ENCODE measurements at regions not wholly inside any gene's neighbourhood (a gene's known extent, or its start where the extent isn't known, plus 50 kb on each side); places are given as distances from the start of the nearest gene placed in this dataset.

DNA sequence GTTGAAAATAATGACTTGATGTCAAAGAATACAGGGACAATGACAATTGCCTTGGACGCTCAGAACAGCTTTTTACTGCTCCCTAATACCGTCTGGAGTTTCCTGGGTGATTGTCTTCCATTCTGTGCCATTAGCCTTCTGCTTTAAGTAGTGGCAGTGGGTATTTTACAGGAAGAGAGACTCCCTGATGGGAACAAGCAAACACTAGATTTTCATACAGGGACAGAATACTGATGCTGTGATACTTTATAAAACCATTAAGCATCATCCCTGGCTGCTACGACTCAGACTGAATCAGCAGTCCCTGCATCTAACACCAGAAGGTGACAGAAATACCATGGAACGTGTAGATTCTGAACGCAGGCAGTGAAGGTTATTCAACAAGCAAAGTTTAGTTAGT, 635.4 kb upstream of the GOT2 start:
- TF ChIP-seq GATA3 (IDR thresholded peaks at IDR 0.05; ENCODE audit: low read depth, low read length) (no peak), GATA2 (IDR thresholded peaks at IDR 0.05; ENCODE audit: low read depth, low read length) (no peak)

DNA sequence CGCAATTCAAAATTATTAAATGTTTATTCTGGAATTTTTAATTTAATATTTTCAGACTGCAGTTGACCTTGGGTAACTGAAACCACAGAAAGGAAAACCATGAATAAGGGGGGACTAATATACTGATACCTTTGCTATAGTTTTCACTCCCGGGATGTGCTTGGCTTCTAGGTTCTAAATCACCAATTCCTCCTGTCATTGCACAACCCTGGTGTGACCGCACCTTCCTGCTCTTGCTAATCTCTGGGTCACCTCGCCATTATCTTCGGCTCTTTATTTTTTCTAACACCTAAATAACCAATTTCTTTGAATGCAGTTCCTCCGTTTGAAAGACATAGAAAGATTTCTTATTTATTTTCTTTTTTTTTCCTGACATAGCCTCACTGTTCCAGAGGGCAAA, 634.5 kb upstream of the GOT2 start:
- TF ChIP-seq GATA3 (IDR thresholded peaks at IDR 0.05; ENCODE audit: low read depth, low read length) (no peak), GATA2 (IDR thresholded peaks at IDR 0.05; ENCODE audit: low read depth, low read length) (no peak)

DNA sequence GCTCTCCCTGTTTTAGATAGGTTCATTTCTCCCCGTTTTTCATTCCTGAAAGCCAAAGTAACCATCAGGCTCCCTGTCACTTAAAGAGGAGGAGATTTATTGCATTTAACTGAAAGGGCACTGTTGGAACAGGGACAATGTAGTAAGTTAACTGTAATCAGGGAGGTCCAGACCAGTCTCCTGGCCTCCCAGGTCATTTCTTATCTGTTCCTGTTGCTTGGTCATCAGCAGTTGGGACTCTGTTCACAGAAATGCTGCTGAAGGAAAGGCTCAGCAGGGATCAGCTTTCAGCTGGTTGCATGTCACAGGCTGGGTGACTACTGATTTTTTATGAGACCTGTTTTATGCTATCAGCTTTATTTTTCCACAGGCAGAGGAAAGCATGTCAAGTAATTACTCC, 622.6 kb upstream of the GOT2 start:
- peak; percentile 74 for TF ChIP-seq GATA2 (IDR thresholded peaks at IDR 0.05; ENCODE audit: low read depth, low read length)
- TF ChIP-seq GATA3 (IDR thresholded peaks at IDR 0.05; ENCODE audit: low read depth, low read length), result no peak

DNA sequence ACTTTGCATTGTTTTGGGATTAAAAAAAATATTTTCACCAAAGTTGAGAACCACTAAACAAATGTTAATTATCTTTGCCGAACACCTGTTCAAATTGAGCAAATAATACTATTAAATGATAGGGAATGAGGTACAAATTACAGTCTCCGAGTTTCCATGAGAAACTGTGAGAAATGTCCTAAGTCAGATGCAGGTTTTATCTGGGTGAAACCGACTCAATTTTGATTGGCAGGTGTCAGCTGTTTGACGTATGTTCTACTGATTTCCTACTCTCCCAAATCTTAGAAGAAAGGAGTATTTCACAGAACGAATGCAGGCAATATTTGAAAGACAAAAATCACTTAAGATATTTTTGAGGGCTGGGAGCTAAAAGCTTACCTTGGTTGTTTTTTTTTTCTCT, 622.0 kb upstream of the GOT2 start:
- TF ChIP-seq GATA2 (IDR thresholded peaks at IDR 0.05; ENCODE audit: low read depth, low read length), result no peak
- TF ChIP-seq GATA3 (IDR thresholded peaks at IDR 0.05; ENCODE audit: low read depth, low read length), result no peak

DNA sequence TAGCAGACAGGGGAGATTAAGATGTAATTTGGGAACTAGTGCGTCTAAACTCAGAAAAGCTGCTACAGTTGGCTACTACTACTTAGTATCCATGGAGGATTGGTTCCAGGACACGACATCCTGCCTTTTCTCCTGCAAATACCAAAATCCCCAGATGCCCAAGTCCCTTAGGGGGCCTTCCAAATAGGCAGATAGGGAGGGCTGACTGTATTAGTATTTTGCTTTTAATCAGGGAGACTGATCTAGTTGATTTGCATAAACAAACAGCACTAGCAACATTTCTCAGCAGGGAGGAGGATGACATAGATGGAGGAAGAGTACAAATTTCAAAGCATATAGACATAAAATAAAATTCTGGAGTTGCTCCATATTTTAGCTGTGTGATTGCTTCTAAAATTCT, 621.6 kb upstream of the GOT2 start:
- no peak for TF ChIP-seq GATA3 (IDR thresholded peaks at IDR 0.05; ENCODE audit: low read depth, low read length)

DNA sequence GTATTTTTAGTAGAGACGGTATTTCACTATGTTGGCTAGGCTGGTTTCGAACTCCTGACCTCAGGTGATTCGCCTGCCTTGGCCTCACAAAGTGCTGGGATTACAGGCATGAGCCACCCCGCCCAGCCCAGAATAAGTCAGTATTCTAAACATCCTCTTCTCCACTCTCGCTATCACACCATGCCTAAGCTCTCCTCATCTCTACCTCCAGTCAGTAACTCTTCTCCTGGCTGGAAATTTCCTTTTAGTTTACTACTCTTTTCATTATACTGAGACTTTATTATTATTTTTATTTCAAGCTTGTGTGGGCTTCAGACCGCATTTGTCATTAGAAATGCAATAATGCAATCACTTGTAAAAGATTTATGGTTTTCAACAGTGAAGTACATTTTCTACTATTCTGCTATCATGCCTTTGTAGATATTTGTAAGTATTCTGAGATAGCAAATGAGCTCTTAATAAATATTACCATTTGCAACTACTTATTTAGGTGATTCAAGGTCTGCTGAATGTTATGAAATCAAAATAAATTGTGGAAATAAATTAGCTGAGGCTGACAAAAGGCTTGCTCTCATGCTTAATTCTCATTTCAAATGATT, 617.3 kb upstream of the GOT2 start:
- no peak for TF ChIP-seq GATA2 (IDR thresholded peaks at IDR 0.05; ENCODE audit: low read depth, low read length)
- no peak for TF ChIP-seq GATA3 (IDR thresholded peaks at IDR 0.05; ENCODE audit: low read depth, low read length)

DNA sequence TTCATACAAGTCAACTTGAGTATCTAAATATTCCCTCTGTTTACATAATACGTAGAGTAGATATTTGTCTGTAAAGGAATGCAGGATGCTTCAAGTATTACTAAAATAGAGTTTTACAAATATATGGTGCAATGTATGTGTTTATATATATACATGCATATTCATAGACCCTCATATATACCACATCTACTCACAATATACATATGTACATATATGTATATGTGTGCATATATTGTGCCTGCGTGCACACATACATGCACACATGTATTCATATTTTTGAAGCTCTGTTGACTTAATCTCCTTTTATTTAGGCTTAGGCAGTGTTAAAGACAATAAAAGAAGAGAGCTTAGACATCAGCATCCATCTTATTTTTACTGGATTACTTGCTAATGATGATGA, 616.6 kb upstream of the GOT2 start:
- no peak for TF ChIP-seq GATA2 (IDR thresholded peaks at IDR 0.05; ENCODE audit: low read depth, low read length)
- TF ChIP-seq GATA3 (IDR thresholded peaks at IDR 0.05; ENCODE audit: low read depth, low read length), result no peak

DNA sequence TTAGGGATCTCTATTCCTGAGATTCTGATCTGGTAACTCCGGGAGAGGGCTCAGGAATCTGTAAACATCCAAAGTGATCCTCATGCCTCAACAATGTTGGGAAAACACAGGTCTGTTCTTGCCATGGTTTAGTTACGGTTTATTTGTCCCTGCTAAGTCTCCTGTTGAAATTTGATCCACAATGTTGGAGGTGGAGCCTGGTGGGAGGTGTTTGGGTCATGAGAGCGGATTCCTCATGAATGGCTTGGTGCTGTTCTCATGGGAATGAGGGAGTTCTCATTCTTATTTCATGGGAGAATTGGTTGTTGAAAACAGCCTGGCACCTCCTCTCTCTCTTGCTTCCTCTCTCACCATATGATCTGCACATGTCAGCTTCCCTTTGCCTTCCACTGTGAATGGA, 608.6 kb upstream of the GOT2 start:
- no peak for TF ChIP-seq GATA2 (IDR thresholded peaks at IDR 0.05; ENCODE audit: low read depth, low read length)

DNA sequence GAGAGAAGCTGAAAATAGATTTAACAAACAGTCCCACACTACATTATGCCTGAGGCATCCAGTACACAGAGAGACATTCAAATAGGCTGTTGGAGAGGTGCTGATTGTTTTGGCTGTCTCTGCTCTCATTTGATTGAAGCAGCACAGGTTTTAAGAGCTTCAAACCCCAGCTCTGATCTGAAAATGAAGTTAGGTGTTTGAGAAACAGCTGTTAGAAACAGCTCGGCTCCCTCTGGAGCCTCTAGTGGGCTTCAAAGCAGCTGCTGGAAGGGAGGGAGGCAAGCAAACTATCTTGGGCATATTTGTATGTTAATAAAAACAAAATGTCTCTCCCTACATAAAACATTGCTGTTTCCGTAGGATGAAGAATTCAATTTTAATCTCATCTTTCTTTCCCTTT, 607.3 kb upstream of the GOT2 start:
- no peak for TF ChIP-seq GATA2 (IDR thresholded peaks at IDR 0.05; ENCODE audit: low read depth, low read length)
- no peak for TF ChIP-seq GATA3 (IDR thresholded peaks at IDR 0.05; ENCODE audit: low read depth, low read length)

DNA sequence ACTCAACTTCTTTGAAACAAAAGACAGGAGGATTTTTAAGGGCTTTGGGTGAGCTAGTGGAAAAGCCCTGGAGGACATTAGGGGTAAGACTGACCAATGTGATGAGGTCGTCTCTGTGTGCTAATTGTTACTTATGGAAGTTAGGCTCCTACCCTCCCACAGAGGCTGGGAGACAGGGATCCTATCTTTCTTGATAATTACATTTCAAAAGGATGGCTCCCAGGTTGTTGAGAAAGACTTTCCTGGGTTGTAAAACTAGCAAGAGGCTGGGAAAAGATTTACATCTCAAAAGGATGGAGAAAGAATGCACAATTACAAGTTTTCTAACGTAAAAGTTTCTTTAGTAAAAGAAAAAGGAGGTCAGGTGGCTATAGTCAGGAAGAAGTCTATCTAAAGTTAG, 605.8 kb upstream of the GOT2 start:
- TF ChIP-seq GATA2 (IDR thresholded peaks at IDR 0.05; ENCODE audit: low read depth, low read length) (no peak), GATA3 (IDR thresholded peaks at IDR 0.05; ENCODE audit: low read depth, low read length) (no peak)

DNA sequence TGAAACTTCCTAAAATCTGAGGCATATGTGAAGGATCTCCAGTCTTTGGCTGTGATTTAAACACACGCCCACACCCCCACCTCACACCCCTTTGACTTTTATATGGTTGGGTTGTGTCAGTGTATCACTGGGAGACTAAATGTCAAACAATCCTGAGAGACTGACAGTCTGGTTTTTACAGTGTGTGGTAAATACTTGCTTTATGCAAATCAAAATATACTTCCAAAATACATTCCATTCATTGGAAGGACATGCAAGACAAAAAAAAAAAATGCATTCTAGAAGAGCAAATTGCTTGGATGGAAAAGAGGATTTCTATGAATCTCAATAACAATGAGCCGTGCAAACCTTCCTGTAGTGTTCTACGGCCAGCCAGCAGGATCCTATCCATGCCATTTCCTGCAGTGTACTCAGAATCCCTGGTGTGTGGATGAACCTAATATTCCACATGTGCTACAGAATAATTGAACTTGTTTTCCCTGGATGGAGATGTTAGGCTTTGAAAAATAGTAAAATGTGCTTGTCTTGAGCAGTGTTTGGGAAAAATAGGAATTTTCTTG, 602.1 kb upstream of the GOT2 start:
- TF ChIP-seq GATA3 (IDR thresholded peaks at IDR 0.05; ENCODE audit: low read depth, low read length) (no peak), GATA2 (IDR thresholded peaks at IDR 0.05; ENCODE audit: low read depth, low read length) (no peak)

DNA sequence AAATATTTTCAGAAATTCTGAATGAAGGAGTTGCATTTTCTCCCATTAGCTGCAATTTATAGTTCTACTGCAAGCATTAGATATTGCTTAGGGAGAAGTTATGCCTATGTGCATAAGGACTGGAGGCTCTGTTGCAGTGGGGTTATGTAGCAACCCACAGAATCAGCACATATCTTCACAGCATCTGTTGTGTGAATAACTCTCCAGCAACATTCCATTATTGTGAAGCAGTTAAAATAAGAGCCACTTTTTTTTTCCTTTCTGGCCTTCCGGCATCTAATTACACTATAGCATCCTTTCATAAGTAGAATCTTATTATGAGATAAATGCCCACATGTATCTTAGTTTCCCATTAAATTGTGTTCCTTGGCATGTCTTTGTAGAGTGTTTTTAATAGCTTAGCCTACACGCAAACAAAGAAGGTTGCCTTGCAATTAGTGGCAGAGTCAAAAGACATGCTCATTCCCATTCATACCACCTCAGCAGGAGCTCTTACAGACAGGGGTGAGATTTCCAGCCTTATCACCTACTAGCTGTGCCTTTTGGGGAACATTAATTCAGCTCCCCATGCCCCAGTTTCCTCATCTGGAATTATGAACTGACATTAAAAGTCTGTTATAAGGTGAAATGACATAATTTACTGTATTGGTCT, 596.0 kb upstream of the GOT2 start:
- TF ChIP-seq GATA3 (IDR thresholded peaks at IDR 0.05; ENCODE audit: low read depth, low read length) (no peak), GATA2 (IDR thresholded peaks at IDR 0.05; ENCODE audit: low read depth, low read length) (no peak)

DNA sequence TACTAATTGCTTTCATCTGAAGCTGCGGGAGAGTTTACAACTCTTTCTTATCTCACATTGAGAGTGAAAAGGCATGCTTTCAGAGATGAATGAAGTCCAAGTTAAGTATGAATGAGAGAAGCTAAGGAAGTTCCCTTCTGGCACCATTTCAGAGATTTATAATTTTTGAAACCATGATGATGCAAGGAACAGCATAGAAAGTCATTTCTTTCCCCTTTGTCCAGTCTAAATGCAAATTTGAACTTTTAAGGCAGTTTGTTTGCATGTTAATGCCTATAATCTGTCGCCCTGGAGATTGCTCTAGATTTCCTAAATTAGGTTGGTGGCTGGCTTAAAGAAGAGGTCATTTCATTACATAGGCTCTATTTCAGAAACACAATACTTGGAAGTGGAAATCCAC, 594.8 kb upstream of the GOT2 start:
- no peak for TF ChIP-seq GATA2 (IDR thresholded peaks at IDR 0.05; ENCODE audit: low read depth, low read length)
- TF ChIP-seq GATA3 (IDR thresholded peaks at IDR 0.05; ENCODE audit: low read depth, low read length), result no peak

DNA sequence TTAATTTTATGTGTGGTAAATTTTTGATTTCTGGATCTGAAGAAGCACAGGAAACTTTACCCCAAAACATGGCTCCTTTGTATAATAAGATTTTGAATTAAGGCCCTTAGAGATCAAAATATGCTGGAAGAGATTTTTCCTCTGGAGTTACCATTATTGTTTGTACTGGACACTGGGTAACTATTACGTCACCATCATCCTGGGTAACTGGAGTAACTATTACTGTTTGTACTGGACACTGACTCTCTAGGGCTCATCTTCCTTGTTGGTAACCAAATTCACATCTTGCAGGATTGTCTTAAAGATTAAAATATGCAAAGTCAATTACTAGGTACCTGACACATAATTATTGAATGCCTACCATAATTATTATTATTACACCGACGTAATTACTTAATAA, 593.8 kb upstream of the GOT2 start:
- no peak for TF ChIP-seq GATA2 (IDR thresholded peaks at IDR 0.05; ENCODE audit: low read depth, low read length)

DNA sequence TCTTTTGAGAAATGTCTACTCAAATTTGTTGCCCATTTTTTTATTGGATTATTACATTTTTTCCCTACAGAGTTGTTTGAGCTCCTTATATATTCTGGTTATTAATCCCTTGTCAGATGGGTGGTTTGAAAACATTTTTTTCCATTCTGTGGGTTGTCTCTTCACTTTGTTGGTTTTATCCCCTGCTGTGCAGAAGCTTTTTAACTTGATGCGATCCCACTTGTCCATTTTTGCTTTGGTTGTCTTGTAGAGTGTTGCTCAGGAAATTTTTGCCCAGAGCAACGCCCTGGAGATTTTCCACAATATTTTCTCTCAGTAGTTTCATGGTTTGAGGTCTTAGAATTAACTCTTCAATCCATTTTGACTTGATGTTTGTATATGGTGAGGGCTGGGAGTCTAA, 592.8 kb upstream of the GOT2 start:
- TF ChIP-seq GATA3 (IDR thresholded peaks at IDR 0.05; ENCODE audit: low read depth, low read length) (no peak), GATA2 (IDR thresholded peaks at IDR 0.05; ENCODE audit: low read depth, low read length) (no peak)

DNA sequence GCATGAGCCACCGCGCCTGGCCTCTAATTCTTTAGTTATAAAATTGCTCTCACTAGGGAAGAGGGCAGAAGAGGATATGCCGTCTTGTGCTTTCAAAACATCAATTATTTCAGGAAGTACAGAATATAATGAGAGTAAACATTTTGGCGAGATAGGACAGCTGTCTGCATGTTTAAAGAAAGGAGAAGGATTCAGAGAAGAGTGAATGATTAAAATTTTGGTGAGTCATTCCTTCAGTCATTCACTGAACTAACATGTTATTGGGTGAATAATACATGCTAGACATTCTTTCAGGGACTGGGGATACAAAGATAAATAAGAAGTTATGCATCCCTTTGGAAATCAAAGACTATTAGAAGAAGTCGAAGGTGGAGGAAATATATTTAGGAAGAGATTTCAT, 590.3 kb upstream of the GOT2 start:
- TF ChIP-seq GATA2 (IDR thresholded peaks at IDR 0.05; ENCODE audit: low read depth, low read length) (no peak), GATA3 (IDR thresholded peaks at IDR 0.05; ENCODE audit: low read depth, low read length) (no peak)

Measured in SH-SY5Y (cell line).